ENCODE measurements at regions not wholly inside any gene's neighbourhood (a gene's known extent, or its start where the extent isn't known, plus 50 kb on each side); places are given as distances from the start of the nearest gene placed in this dataset.

- Histone ChIP-seq H3K27ac (no peak overlapping the region), H3K4me3 (no peak overlapping the region), H3K36me3 (no peaks in the 10 kb centered on the region), H3K9me3 (no peaks in the 10 kb centered on the region), H3K4me1 (no peaks in the 10 kb centered on the region), H3K27me3 (no peaks in the 10 kb centered on the region)
- TF ChIP-seq POLR2AphosphoS5 (IDR thresholded peaks at IDR 0.05) = no peak
- TF ChIP-seq EP300 (IDR thresholded peaks at IDR 0.05) = no peak
- TF ChIP-seq CTCF (IDR thresholded peaks at IDR 0.05) = no peak
- no peak for TF ChIP-seq POLR2A (IDR thresholded peaks at IDR 0.05)
- intact Hi-C loops (cut with DNase I; ENCODE audit: low total_unique reads) = no loop called here
- WGBS, 5 donors = 55 to 77% (median 66%) methylated on average over 3 of the region's 3 CpGs
- peak in 1 of 2 donors; percentile 23 for DNase-seq
These were observed 200.2 kb upstream of the SEMA3E start for GRCh38 chr7:83849131-83849530.

GRCh38 chr7:83842894-83843293 lies 194.0 kb upstream of the SEMA3E start:
- intact Hi-C loops (cut with DNase I; ENCODE audit: low total_unique reads) = no loop called here
- DNase-seq = no peak
- Histone ChIP-seq H3K4me3 (no peak overlapping the region), H3K27me3 (no peaks in the 10 kb centered on the region), H3K27ac (no peak overlapping the region), H3K36me3 (no peaks in the 10 kb centered on the region), H3K9me3 (no peaks in the 10 kb centered on the region), H3K4me1 (no peaks in the 10 kb centered on the region)
- 90 to 96% (median 92%) methylated on average over 6 of the region's 6 CpGs for WGBS, 5 donors
- TF ChIP-seq CTCF (IDR thresholded peaks at IDR 0.05) = no peak
- no peak for TF ChIP-seq POLR2A (IDR thresholded peaks at IDR 0.05)
- no peak for TF ChIP-seq EP300 (IDR thresholded peaks at IDR 0.05)
- no peak for TF ChIP-seq POLR2AphosphoS5 (IDR thresholded peaks at IDR 0.05)

GRCh38 chr7:83837683-83838082 lies 188.7 kb upstream of the SEMA3E start:
- DNase-seq = no peak
- intact Hi-C loops (cut with DNase I; ENCODE audit: low total_unique reads) = no loop called here
- Histone ChIP-seq H3K9me3 (no peaks in the 10 kb centered on the region), H3K27me3 (no peaks in the 10 kb centered on the region), H3K36me3 (no peaks in the 10 kb centered on the region), H3K4me3 (no peak overlapping the region), H3K4me1 (no peaks in the 10 kb centered on the region), H3K27ac (no peak overlapping the region)
- TF ChIP-seq POLR2AphosphoS5 (IDR thresholded peaks at IDR 0.05) (no peak), CTCF (IDR thresholded peaks at IDR 0.05) (no peak), EP300 (IDR thresholded peaks at IDR 0.05) (no peak), POLR2A (IDR thresholded peaks at IDR 0.05) (no peak)
- WGBS, 5 donors = 68 to 81% (median 77%) methylated on average over 1 of the region's 1 CpG

- no peaks in the 10 kb centered on the region for H3K9me3 ChIP-seq
- no peaks in the 10 kb centered on the region for H3K4me1 ChIP-seq
- H3K4me3 ChIP-seq = no peak overlapping the region
- no peaks in the 10 kb centered on the region for H3K36me3 ChIP-seq
- intact Hi-C loops (cut with DNase I; ENCODE audit: low total_unique reads) = no loop called here
- H3K27me3 ChIP-seq = no peaks in the 10 kb centered on the region
- no peak for DNase-seq
- WGBS, 5 donors = 49 to 62% (median 60%) methylated on average over 1 of the region's 1 CpG
- no peak overlapping the region for H3K27ac ChIP-seq
- TF ChIP-seq POLR2AphosphoS5 (IDR thresholded peaks at IDR 0.05) (no peak), CTCF (IDR thresholded peaks at IDR 0.05) (no peak), POLR2A (IDR thresholded peaks at IDR 0.05) (no peak), EP300 (IDR thresholded peaks at IDR 0.05) (no peak)
These were observed 187.1 kb upstream of the SEMA3E start for GRCh38 chr7:83836028-83836427.

Measured in stomach (tissue), 8 donors.